MM.1S (cell line): ENCODE measurements at regions not wholly inside any gene's neighbourhood (a gene's known extent, or its start where the extent isn't known, plus 50 kb on each side); places are given as distances from the start of the nearest gene placed in this dataset.

Experiments used
- DNase-seq: peaks from one replicate; pipeline ENCODE4 v3.0.0-alpha.2; 2015
- H2AFZ ChIP-seq: fragments of 300-600 bp; sonication (generic); 2 replicates; pipeline ENCODE4 v1.6.0; 2016; ENCODE audit warnings: antibody characterized with exemption, low read length
- H3F3A ChIP-seq: fragments of 300-600 bp; sonication (generic); 2 replicates; pipeline ENCODE4 v1.6.1; 2016; ENCODE audit warnings: mild to moderate bottlenecking, antibody characterized with exemption, low read length, moderate library complexity, mixed read lengths; ENCODE audit not compliant: insufficient read depth
- H3K27ac ChIP-seq: fragments of 300-600 bp; sonication (generic); 2 replicates; pipeline ENCODE4 v1.5.1; 2016; ENCODE audit warnings: mild to moderate bottlenecking, low read length
- H3K27me3 ChIP-seq: fragments of 300-600 bp; sonication (generic); replicated peaks from 2 replicates; pipeline ENCODE4 v1.6.0; 2016; ENCODE audit warnings: low read length; ENCODE audit not compliant: insufficient read depth
- H3K36me3 ChIP-seq: fragments of 300-600 bp; sonication (generic); replicated peaks from 2 replicates; pipeline ENCODE4 v1.6.1; 2016; ENCODE audit warnings: mild to moderate bottlenecking, low read length, mixed read lengths; ENCODE audit not compliant: insufficient read depth
- H3K4me1 ChIP-seq: fragments of 300-600 bp; sonication (generic); 2 replicates; pipeline ENCODE4 v1.6.1; 2016; ENCODE audit warnings: low read length, mixed read lengths
- H3K4me2 ChIP-seq: fragments of 300-600 bp; sonication (generic); 2 replicates; pipeline ENCODE4 v1.6.0; 2016; ENCODE audit warnings: low read depth, low read length
- H3K4me3 ChIP-seq: fragments of 300-600 bp; sonication (generic); 2 replicates; pipeline ENCODE4 v1.5.1; 2016; ENCODE audit warnings: low read length, mixed read lengths
- H3K79me2 ChIP-seq: fragments of 300-600 bp; sonication (generic); 2 replicates; pipeline ENCODE4 v1.6.1; 2016; ENCODE audit warnings: mixed run types, low read length, mixed read lengths
- H3K9ac ChIP-seq: fragments of 300-600 bp; sonication (generic); 2 replicates; pipeline ENCODE4 v1.6.1; 2016; ENCODE audit warnings: low read length, mixed read lengths
- H3K9me2 ChIP-seq: fragments of 300-600 bp; sonication (generic); replicated peaks from 2 replicates; pipeline ENCODE4 v1.6.1; 2016; ENCODE audit warnings: mild to moderate bottlenecking, low read length, mixed read lengths; ENCODE audit not compliant: insufficient read depth
- H3K9me3 ChIP-seq: fragments of 300-600 bp; sonication (generic); replicated peaks from 2 replicates; pipeline ENCODE4 v1.6.1; 2016; ENCODE audit warnings: mild to moderate bottlenecking, low read length, mixed read lengths; ENCODE audit not compliant: insufficient read depth
- H4K20me1 ChIP-seq: fragments of 300-600 bp; sonication (generic); 2 replicates; pipeline ENCODE4 v1.6.1; 2016; ENCODE audit warnings: mild to moderate bottlenecking, low read length, moderate library complexity, mixed read lengths; ENCODE audit not compliant: insufficient read depth
- EZH2 ChIP-seq: fragments of 300-600 bp; sonication (generic); optimal IDR thresholded peaks from 2 replicates; pipeline ENCODE3; 2017; ENCODE audit warnings: low read depth, mild to moderate bottlenecking, antibody characterized with exemption, low read length, mixed read lengths
- EZH2phosphoT487 ChIP-seq: fragments of 300-600 bp; sonication (generic); IDR thresholded peaks from 2 replicates; pipeline ENCODE4 v1.6.1; 2018; ENCODE audit warnings: antibody characterized with exemption, low read length
- TF ChIP-seq, protein P1 (sequence below): fragments of 300-600 bp; sonication (generic); IDR thresholded peaks from 2 replicates; pipeline ENCODE4 v1.5.1; 2016; ENCODE audit warnings: antibody characterized with exemption, low read length, mixed read lengths

DNA sequence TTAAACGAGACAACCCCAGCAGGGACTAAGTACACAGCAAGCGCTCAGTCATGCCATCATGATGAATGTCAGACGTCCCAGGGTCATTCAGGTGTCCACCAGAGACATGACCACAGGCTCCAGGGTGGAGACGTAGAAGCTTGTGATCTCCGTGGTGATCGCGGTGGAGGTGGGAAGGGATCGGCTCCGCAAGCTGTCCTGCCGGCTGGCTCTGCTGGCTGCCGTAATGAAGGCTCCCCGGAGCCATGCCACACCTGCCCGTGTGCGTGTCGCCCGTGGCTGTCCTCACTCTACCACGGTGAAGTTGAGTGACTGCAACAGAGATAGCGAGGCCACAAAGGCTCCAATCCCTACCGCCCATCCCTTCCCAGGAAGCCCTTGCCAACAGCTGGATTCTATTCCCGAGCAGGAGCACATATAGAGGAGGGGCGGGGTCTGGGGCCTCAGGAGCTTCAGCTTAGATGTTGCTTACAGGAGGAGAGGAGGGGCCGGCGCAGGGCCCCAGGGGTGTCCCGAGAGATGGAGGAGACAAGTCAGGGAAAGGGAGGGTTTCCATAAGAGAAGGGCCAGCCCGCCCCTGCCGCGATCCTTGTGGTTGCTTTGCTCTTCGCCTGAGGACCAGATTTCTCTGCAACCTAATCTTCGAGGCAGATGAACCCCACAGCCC is 332.6 kb upstream of the SFSWAP start:
- Histone ChIP-seq H3K4me3 (no peak overlapping the region), H3K4me1 (no peaks in the 10 kb centered on the region), H3K9me3 (no peaks in the 10 kb centered on the region), H3K9ac (no peak overlapping the region), H3K4me2 (no peak overlapping the region), H3K79me2 (no peaks in the 10 kb centered on the region), H3K27me3 (peaks cover 15% of the 10 kb centered on the region), H3K27ac (no peak overlapping the region), H2AFZ (no peak overlapping the region), H3F3A (no peaks in the 10 kb centered on the region), H3K9me2 (no peaks in the 10 kb centered on the region), H3K36me3 (no peaks in the 10 kb centered on the region), H4K20me1 (no peaks in the 10 kb centered on the region)
- TF ChIP-seq, protein P1, sequence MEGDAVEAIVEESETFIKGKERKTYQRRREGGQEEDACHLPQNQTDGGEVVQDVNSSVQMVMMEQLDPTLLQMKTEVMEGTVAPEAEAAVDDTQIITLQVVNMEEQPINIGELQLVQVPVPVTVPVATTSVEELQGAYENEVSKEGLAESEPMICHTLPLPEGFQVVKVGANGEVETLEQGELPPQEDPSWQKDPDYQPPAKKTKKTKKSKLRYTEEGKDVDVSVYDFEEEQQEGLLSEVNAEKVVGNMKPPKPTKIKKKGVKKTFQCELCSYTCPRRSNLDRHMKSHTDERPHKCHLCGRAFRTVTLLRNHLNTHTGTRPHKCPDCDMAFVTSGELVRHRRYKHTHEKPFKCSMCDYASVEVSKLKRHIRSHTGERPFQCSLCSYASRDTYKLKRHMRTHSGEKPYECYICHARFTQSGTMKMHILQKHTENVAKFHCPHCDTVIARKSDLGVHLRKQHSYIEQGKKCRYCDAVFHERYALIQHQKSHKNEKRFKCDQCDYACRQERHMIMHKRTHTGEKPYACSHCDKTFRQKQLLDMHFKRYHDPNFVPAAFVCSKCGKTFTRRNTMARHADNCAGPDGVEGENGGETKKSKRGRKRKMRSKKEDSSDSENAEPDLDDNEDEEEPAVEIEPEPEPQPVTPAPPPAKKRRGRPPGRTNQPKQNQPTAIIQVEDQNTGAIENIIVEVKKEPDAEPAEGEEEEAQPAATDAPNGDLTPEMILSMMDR, result no peak
- no peak for DNase-seq

DNA sequence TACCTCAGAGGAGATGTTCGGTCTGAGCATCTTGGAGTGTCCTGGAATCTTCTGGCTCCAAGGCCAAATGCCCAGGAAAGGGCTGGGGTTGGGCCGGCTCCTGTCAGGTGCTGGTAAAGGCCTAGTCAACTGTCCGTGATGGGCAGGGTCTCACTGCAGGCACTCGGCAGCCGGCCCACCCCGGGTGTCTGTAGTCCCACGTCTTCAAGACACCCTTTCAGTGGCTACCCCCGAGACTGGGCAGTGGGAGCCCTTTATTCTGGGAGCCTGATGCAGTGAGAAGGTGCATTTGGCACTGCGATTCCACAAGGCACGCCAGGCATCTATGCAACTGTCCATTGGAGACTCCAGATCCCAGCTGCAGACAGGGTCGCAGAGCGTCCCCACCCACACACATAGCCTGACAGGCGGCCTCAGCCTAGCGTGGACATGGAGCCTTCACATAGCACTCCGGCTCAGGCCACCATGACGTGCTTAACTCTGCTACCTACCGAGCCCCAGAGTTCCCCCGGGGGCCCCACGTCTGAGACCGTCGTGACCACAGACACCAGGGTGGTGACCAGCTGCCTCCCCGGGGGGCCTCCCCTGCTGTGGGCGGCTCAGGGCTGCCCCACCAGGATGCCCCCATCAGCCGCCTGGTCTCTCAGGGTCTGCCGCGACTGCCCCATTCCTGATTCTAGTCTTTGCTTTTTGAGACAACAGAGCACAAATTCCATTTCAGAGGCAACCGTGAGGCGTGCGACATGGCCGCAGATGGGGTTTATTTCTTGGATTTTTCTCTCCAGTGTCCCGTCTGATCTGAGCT is 331.8 kb upstream of the SFSWAP start:
- no peak for DNase-seq
- Histone ChIP-seq H3K9ac (no peak overlapping the region), H3K27ac (no peak overlapping the region), H3F3A (no peaks in the 10 kb centered on the region), H3K4me2 (no peak overlapping the region), H2AFZ (no peak overlapping the region), H3K27me3 (peaks cover 15% of the 10 kb centered on the region), H3K9me3 (no peaks in the 10 kb centered on the region), H4K20me1 (no peaks in the 10 kb centered on the region), H3K79me2 (no peaks in the 10 kb centered on the region), H3K36me3 (no peaks in the 10 kb centered on the region), H3K9me2 (no peaks in the 10 kb centered on the region), H3K4me3 (no peak overlapping the region), H3K4me1 (no peaks in the 10 kb centered on the region)
- no peak for TF ChIP-seq EZH2phosphoT487
- no peak for TF ChIP-seq EZH2
- TF ChIP-seq, protein P1, result no peak

DNA sequence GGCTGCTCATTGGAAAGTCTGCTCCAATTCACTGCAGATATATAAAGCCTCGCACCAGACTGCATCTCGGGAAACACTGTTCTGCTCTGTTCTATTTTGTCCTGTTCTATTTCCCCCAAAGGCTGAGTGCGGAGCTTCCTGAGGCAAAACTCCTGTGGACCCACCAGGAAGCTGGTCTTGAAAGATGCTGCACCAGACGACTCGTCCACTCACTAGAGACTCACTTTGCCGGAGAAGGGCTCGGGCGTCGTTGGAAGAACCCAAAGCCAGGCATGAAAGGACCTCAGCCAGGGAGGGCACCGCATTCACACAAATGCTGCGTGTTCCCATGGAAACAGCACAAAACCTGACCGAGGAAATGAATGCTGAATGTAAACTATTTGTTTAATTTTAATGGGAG is 331.2 kb upstream of the SFSWAP start:
- DNase-seq, result no peak
- no peak overlapping the region for H3K4me2 ChIP-seq

More for the DNA sequence above, 331.2 kb upstream of the SFSWAP start:
- H2AFZ ChIP-seq, result no peak overlapping the region
- H3K79me2 ChIP-seq, result no peaks in the 10 kb centered on the region
- no peak overlapping the region for H3K4me3 ChIP-seq
- H4K20me1 ChIP-seq, result no peaks in the 10 kb centered on the region
- TF ChIP-seq EZH2phosphoT487 (no peak), EZH2 (no peak)
- TF ChIP-seq, protein P1, result no peak
- H3K4me1 ChIP-seq, result no peaks in the 10 kb centered on the region
- H3K27me3 ChIP-seq, result peaks cover 15% of the 10 kb centered on the region
- H3K9ac ChIP-seq, result no peak overlapping the region
- H3K9me3 ChIP-seq, result no peaks in the 10 kb centered on the region
- H3K27ac ChIP-seq, result no peak overlapping the region
- no peaks in the 10 kb centered on the region for H3F3A ChIP-seq
- no peaks in the 10 kb centered on the region for H3K36me3 ChIP-seq
- no peaks in the 10 kb centered on the region for H3K9me2 ChIP-seq
